ENCODE measurements at regions not wholly inside any gene's neighbourhood (a gene's known extent, or its start where the extent isn't known, plus 50 kb on each side); places are given as distances from the start of the nearest gene placed in this dataset.

DNA sequence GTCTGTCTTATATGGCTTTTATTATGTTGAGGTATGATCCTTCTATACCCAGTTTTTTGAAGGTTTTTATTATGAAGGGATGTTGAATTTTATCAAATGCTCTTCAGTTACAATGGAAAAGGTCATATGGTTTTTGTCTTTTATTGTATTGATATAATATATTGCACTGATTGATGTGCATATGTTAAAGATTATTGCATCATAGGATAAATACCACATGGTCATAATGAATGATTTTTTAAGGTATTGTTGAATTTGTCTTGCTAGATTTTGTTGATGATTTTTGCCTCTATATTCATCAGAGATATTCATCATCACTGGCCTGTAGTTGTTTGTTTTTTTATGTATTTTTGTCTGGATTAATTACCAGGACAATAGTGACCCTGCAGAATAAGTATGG lies 339.2 kb upstream of the CT83 start:
- Mint-ChIP-seq H3K27me3 (ENCODE audit: insufficient read depth, unreplicated experiment) (peaks cover 11% of the 10 kb centered on the region), H3K4me3 (ENCODE audit: unreplicated experiment) (no peak overlapping the region), H3K4me1 (ENCODE audit: insufficient read depth, unreplicated experiment) (no peaks in the 10 kb centered on the region), H3K36me3 (ENCODE audit: insufficient read depth, unreplicated experiment) (no peaks in the 10 kb centered on the region), H3K9me3 (ENCODE audit: unreplicated experiment) (no peaks in the 10 kb centered on the region), H3K27ac (ENCODE audit: low read depth, unreplicated experiment) (no peak overlapping the region)
- CTCF ChIA-PET: no interaction called here
- BruUV-seq (replicated peaks): no TSS peak
- intact Hi-C loops (cut with micrococcal nuclease): no loop called here
- DNase-seq (ENCODE audit: unreplicated experiment): no peak
- no peak for TF ChIP-seq CTCF (IDR thresholded peaks at IDR 0.05; ENCODE audit: unreplicated experiment)
- POLR2A ChIA-PET: no interaction called here

GRCh38 chrX:116781926-116782325 lies 319.1 kb upstream of the CT83 start:
- Mint-ChIP-seq H3K27ac (ENCODE audit: low read depth, unreplicated experiment) (no peak overlapping the region), H3K9me3 (ENCODE audit: unreplicated experiment) (no peaks in the 10 kb centered on the region), H3K4me3 (ENCODE audit: unreplicated experiment) (no peak overlapping the region), H3K36me3 (ENCODE audit: insufficient read depth, unreplicated experiment) (no peaks in the 10 kb centered on the region), H3K4me1 (ENCODE audit: insufficient read depth, unreplicated experiment) (no peaks in the 10 kb centered on the region), H3K27me3 (ENCODE audit: insufficient read depth, unreplicated experiment) (no peaks in the 10 kb centered on the region)
- intact Hi-C loops (cut with micrococcal nuclease): no loop called here
- DNase-seq (ENCODE audit: unreplicated experiment): no peak
- ChIA-PET CTCF (interaction anchor here (0.7 kb wide), 1 partner anchor 8 kb away, joined by 3 read pairs; no protein-coding TSS in a partner anchor), POLR2A (no interaction called here)
- BruUV-seq (replicated peaks): no TSS peak
- no peak for TF ChIP-seq CTCF (IDR thresholded peaks at IDR 0.05; ENCODE audit: unreplicated experiment)

- no peak overlapping the region for H3K27ac Mint-ChIP-seq (ENCODE audit: low read depth, unreplicated experiment)
- TF ChIP-seq CTCF (IDR thresholded peaks at IDR 0.05; ENCODE audit: unreplicated experiment): no peak
- BruUV-seq (replicated peaks): no TSS peak
- H3K4me3 Mint-ChIP-seq (ENCODE audit: unreplicated experiment): no peak overlapping the region
- no peak for DNase-seq (ENCODE audit: unreplicated experiment)
- intact Hi-C loops (cut with micrococcal nuclease): no loop called here
- no peaks in the 10 kb centered on the region for H3K9me3 Mint-ChIP-seq (ENCODE audit: unreplicated experiment)
- H3K4me1 Mint-ChIP-seq (ENCODE audit: insufficient read depth, unreplicated experiment): peaks cover 5% of the 10 kb centered on the region
- ChIA-PET CTCF (interaction anchor here (0.5 to 1.3 kb wide), 4 partner anchors 13 to 754 kb away, joined by 3 to 4 read pairs (median 4); no protein-coding TSS in a partner anchor), POLR2A (no interaction called here)
- peaks cover 27% of the 10 kb centered on the region for H3K27me3 Mint-ChIP-seq (ENCODE audit: insufficient read depth, unreplicated experiment)
- no peaks in the 10 kb centered on the region for H3K36me3 Mint-ChIP-seq (ENCODE audit: insufficient read depth, unreplicated experiment)
These were observed 294.7 kb upstream of the CT83 start for GRCh38 chrX:116757491-116757890.

- BruUV-seq (replicated peaks): no TSS peak
- no peak for TF ChIP-seq CTCF (IDR thresholded peaks at IDR 0.05; ENCODE audit: unreplicated experiment)
- POLR2A ChIA-PET: no interaction called here
- no peak overlapping the region for H3K27ac Mint-ChIP-seq (ENCODE audit: low read depth, unreplicated experiment)
- no peak for DNase-seq (ENCODE audit: unreplicated experiment)
- intact Hi-C loops (cut with micrococcal nuclease): no loop called here
- peaks cover 5% of the 10 kb centered on the region for H3K4me1 Mint-ChIP-seq (ENCODE audit: insufficient read depth, unreplicated experiment)
- H3K36me3 Mint-ChIP-seq (ENCODE audit: insufficient read depth, unreplicated experiment): no peaks in the 10 kb centered on the region
- H3K27me3 Mint-ChIP-seq (ENCODE audit: insufficient read depth, unreplicated experiment): peaks cover 22% of the 10 kb centered on the region
- H3K9me3 Mint-ChIP-seq (ENCODE audit: unreplicated experiment): no peaks in the 10 kb centered on the region
- H3K4me3 Mint-ChIP-seq (ENCODE audit: unreplicated experiment): no peak overlapping the region
- CTCF ChIA-PET: interaction anchor here (0.5 to 1.3 kb wide), 3 partner anchors 12 to 754 kb away, joined by 3 to 4 read pairs (median 4); no protein-coding TSS in a partner anchor
These were observed 294.2 kb upstream of the CT83 start for GRCh38 chrX:116756958-116757357.
